HG03095 (cell line): ENCODE measurements at regions not wholly inside any gene's neighbourhood (a gene's known extent, or its start where the extent isn't known, plus 50 kb on each side); places are given as distances from the start of the nearest gene placed in this dataset.
"Not testable (repeated sequence)": the region's sequence is repeated elsewhere in the genome, so short reads cannot be mapped to it uniquely, and the experiment has no call there.

Source experiments
- ATAC-seq: cut with Tn5 transposase; IDR thresholded peaks from one replicate; pipeline ENCODE4 v1.9.1; 2021; ENCODE audit warnings: moderate library complexity; ENCODE audit not compliant: unreplicated experiment

DNA sequence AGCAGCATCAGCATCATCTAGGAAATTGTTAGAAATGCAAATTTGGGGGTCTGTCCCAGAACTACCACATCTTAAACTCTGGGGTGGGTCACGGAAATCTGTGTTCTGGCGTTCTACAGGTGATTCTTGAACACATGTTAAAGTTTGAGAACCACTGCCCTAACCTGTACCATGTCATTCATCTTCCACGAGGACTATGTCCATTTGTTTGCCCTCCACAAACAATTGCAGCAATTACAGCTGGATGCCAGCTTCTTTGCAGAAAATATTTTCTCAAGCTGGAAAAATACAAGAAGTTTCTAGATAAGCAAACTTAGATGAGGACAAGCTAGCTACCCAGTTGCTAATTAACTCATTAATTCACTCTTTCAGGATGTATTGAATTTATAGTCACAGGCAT is 54.1 kb downstream of the MAFB start:
- no peak for ATAC-seq

DNA sequence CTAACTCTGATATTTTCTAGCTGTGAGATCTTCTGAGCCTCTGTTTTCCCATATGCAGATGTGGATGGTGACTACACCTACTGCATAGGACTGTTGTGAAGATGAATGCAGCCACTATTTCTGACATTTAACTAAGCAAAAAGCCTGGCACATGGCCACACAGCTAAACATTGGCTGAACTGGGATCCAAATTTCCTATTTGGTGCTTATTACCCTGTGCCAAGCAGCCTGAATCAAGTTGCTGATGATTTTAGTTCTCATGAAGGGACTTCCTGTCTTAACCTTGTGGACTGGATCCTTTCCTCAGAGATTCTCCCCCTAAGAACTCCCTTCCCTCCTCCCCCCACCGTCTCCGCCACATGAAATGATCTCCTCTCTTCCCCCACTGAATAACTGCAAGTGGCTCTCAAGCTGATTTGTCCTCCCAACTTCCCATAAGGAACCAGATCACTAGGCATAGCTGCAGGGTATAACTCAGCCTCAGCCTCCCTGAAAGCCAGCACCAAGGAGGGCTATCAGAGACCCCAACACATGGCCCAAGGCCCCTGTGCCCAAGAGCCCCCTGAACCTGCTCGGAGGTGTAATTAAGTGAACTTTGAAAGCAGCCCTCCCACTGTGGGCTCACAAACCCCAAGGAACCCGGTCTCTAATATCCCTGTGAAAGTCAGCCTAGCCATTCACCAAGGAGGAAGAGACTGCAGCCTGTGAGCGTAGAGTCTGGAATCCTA is 55.7 kb downstream of the MAFB start:
- no peak for ATAC-seq

DNA sequence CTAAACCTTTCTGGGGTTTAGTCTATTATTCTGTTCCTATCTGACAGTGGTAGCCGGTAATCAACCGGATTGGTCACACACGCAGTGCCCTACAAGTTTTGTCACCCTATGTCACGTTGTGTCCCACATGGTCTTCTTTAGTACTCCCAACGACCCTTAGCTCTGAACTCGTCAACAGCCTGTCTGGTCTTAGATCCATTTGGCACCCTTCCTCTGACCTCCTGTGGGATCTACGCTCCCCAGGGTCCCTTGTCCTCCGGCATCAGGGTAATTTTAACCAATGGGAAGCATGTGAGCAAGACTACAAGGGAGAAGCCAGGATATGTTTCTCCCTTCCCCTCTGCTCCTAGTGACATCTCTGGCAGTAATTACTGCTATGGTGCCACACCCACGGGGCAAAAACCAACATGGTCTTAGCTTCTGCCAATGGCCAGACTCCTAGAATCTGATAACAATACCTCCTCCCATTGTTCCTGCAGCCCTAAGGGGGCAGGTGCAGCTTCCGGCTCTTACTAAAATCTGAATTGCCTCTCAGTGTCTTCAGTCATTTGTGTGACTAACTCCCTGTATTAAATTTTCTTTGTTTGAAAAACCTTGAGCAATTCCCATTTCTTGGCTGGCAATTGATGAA is 56.6 kb downstream of the MAFB start:
- no peak for ATAC-seq

DNA sequence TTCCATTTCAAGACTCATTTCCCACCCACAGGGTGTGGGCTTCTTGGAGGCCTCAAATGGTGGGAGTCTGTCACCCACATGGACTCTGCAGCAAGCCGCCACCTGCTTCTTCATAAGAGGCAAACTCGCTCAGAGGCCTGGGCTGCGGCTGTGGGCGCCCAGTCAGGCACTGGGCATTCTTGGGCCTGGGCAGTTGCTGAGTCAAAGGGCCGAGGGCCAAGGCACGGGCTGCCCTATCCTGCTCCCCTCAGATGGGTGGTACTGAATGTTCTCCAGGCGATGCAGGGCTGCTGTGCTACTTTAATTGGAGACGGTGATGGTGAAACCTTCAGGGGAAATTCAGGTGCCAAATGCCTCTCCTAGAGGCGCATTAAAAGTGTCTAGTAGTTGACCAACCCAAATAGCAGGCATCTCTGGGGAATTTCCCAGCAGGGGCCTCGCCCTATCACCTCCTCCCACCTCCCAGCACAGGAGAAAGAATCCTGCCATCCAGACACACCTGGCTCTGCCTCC is 57.9 kb downstream of the MAFB start:
- ATAC-seq = no peak

DNA sequence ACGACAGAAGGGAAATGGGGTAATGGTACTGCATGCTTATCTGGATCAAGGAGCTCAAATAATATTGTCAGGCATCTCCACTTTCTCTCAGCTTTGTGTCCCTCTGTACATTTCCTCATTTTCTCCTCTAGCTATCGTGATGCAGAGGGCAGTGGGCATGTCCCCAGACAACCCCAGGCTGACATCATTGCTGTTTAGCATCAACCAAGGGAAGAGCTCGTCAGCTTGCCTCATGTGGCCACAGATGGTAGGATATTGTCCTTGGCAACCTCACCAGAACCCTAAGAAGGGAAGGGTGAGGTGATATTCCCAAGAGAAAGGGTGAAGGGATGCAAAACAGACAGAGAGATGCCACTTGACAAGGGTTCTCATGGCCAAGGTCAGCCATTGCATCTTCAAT is 58.3 kb downstream of the MAFB start:
- ATAC-seq = no peak

DNA sequence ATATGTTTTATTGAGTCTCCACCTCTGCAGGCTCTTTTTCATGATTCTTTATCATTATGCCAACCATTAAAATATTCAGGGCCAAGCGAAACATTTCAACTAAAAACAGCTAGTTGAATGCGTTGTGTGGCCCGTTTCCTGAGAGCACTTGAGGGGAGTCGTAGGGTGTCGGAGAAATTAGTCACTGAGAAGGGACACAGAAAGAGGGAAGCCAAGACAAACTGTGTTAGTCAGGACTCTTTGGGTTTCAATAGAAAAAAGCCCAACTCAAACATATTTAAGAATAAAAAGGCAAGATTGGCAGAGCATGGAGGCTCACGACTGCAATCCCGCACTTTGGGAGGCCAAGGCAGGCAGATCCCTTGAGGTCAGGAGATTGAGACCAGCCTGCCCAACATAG is 58.9 kb downstream of the MAFB start:
- no peak for ATAC-seq

DNA sequence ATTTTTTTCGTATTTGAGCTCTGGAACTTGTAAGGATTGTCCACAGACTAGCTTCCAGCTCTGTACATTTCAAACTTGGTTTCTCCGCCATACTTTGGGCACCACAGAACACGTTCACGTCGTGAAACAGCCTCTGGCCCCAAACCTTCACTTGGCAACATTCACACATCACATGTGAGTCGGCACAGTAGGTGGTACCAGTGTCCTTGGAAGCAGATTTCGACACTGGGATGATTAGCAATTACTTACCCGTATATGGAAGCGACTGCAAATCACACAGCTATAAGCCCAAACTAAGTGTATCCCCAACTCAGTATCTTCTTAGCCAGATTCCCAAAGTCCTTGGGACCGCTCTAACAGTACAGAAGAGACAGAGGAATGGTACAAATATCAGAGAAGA is 60.2 kb downstream of the MAFB start:
- ATAC-seq = no peak

DNA sequence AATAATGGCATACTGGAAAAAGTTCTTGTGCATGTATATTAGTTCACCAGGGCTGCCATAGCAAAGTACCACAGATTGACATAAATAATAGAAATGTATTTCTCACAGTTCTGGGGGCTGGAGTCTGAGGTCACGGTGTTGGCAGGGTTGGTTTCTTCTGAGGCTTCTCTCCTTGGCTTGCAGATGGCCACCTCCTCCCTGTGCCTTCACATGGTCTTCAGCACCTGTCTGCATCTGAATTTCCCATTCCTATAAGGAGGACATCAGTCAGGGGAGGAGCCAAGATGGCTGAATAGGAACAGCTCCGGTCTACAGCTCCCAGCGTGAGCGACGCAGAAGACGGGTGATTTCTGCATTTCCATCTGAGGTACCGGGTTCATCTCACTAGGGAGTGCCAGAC is 70.0 kb downstream of the MAFB start:
- not testable (repeated sequence) for ATAC-seq

DNA sequence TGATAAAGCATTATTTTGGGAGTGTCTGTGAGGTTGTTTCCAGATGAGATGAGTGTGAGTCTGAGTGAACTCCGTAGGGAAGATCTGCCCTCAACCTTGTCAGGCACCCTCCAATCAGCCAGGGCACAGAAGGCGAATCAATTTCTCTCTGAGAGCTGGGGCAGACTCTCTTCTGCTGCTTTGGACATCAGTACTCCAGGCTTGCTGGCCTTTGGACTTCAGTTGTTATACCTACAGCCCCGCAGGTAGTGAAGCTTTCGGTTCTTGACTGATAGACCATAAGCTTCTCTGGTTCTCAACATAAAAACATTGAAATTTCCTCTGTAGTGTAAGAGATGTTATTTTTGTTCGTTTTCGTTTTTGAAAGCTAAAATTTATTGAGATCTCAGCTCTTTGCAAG is 71.4 kb downstream of the MAFB start:
- no peak for ATAC-seq

DNA sequence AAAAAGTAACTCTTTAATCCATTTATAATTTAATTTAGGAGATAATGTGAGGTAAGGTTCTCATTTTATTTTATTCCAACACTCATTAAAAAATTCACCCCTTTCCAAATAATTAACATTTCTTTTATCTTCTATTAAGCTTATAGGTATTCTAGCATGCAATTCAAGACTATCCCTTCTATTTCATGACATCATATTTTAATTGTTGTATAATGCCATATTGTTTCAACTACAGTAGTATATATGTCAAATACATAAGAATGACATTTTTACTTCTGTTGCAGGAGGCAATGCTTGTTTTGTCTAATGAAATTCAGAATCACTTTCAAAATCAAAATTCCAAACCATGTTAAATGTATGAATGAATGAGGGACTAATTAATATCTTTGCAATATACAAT is 76.2 kb downstream of the MAFB start:
- no peak for ATAC-seq

DNA sequence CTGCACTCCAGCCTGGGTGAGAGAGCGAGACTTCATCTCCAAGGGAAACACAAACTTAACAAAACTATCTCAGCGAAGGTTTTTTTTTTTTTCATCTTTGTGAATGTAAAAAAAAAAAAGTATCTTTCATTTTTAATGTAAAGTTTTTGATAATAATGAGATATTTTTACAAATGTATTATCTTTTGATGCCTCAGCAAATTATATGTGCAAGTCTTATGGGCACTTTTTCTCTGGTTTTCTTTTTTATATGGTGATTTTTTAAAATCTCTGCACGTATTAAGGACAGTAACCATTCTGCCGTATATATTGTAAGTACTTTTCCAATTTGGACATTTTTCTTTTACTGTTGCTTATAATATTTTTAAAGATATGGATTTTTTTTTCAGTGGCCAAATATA is 76.8 kb downstream of the MAFB start:
- no peak for ATAC-seq

DNA sequence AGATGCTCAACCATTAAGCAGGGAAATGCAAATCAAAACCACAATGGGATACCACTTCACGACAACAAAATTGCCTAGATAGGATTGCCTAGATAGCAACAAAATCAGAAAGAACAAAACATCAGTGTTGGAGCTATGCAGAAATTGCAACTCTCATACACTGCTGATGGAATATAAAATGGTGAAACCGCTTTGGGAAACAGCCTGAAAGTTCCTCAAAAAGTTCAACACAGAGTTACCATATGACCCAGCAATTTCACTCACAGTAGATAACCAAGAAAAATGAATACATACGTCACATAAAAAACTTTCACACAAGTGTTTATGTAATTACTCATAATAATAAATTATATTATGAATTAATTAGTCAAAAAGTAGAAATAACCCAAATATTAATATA is 78.3 kb downstream of the MAFB start:
- no peak for ATAC-seq

DNA sequence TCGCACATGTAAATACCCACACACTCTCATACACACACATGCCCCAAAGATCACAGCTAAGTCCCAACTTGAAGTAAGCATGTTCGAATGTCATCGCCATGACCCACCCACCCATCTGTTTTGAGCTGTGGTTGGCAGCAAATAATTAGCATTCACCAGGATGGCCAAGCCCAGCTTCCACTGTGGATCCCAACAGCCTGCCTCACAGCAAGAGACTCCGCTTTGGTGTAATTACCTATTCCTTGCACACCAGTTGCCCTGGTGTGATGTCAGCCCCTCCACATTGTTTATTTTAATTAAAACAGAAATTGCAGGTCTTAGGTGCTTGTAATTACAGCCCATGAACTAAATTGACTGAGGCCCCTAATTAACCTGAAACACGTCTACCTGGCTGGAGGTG is 81.1 kb downstream of the MAFB start:
- ATAC-seq = no peak

DNA sequence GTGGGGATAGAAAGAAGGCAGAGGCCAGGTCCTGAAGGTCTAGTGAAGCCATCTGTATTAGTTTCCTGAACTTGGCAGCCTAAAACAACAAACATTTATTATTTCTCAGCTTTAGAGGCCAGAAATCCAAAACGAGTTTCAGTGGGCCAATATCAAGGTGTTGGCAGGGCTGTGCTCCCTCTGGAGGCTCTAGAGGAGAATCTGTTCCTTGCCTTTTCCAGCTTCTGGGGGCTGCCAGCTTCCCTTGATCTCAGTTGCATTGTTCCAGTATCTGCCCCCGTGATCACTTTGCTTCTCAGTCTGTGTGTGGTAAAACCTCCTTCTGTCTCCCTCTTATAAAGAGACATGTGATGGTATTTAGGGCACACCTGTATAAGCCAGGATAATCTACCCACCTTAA is 82.4 kb downstream of the MAFB start:
- no peak for ATAC-seq

DNA sequence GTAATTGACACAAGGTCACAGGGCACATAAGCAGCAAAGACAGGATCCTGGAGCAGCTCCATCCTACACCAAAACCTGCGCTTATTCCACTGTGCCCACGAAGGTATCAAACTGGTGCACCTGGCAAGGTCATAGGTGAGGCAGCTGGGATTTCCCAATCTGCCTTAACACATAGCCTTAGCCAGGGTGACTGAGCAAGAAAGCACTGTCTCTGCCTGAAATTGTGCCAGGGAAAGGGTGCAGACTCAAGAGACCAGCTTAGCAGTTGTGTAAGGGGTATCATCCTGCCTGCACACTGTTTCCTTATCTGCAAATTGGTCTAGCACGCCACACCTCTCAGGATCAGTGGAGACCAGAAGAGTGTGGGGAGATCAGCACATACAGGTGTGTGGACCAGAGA is 82.8 kb downstream of the MAFB start:
- ATAC-seq = no peak

DNA sequence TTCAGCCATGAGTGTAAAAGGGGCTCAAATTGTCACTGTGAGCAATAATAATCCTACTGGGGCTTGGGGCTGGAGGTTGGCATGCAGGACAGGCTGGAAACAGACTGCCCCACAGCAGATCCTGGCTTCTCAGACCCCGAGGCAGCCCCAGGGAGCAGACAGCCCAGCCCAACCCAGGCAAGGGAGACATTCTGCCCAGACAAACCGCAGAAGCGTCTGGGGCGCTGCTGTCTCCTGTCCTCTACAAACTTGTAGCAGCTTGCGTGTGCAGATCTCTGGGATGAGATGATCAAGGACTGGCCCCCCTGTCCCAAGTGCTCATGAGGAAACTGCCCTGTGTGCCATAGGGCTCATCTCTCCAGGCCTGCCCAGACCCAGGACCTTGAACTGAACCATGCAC is 84.6 kb downstream of the MAFB start:
- no peak for ATAC-seq

DNA sequence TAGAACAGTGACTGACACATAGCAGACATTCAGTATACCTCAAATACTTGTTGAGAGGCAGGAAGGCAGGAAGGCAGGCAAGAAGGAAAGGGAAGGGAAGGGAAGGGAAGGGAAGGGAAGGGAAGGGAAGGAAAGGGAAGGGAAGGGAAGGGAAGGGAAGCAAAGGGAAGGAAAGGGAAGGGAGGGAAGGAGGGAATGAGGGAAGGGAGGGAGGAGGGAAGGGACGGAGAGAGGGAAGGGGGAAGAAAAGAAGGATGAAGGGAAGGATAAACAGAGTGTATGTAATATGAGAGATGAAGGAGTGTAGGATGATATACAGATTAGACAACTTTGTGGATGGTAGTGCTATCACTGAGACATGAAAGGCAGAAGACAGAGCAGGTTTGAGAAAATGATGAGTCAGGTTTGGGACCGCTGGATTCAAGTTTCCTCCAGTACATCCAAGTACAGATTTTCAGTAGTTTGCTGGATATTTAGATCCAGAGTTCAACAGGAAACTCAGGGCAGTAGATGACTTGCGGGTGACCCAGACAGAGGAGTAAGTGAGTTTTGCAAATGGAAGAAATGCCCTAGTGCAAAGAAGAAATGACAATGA is 85.9 kb downstream of the MAFB start:
- ATAC-seq = no peak

DNA sequence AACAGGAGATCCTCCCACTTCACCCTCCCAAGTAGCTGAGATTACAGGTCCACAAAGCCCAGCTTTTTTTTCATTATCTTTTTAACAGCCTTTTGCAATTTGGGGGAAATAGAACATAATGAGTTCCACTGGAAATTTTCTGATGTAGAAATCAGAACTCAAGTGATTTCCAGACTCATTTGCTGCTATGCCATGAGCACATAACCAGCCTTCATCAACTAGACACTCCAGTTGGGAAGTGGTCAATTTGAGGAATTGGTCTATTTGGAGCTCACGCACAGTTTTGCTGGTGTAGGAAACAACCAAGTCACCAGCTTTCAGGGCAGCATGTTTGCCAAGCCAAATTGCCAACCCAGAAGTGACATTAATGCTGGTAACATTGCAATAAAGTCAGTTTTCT is 86.7 kb downstream of the MAFB start:
- ATAC-seq = no peak

DNA sequence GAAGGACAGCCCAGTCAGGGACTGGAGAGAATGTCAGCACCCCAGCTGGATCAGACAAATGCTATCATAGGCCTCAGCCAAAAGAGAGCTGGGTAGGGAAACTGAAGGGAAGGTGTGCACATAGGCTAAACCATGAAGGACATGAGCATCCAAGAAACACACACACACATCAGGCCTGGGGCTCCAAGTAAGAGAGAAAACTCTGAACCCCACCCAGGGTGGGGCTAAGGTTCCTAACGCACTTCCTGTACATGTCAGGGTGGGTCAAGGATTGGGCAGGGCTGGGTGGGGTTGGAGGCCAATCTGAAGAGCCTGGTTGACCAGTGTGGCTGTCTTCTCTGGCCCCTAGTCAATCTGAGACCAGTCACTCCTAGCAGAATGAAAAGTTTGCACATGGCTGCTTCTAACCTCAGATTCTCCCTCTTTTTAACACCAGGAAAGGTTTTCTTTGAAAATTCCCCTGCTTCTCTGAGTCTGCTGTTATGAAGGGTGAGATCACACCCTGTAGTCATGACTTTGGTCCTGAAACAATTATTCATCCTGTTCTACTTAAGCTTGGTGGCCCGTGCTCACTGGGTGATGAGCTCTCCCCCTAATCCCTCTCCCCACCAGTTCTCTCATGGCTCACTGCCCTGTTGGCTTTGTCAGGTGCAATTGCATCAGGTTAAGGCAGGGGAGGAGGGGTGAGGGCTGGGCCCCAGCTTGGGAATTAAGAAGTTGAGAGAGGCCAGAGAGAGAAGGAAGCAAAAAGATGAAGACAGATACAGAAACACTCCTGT is 88.4 kb downstream of the MAFB start:
- no peak for ATAC-seq

DNA sequence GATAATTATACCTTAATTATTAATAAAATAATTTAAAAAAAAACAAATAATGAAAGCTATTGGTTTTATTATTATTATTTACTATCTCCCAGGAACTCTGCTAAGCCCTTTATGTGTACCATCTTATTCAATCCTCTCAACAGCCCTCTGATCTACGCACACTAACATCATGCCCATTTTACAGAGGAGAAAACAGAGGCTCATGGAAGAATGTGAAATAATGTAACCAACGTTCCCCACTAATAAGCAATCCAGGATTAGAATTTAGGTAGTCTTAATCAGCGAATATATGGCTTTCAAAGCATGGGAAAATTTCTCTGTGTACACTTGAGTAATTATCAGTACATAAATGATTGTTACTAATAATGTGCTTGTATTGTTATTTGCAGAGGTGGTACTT is 89.0 kb downstream of the MAFB start:
- ATAC-seq = no peak

DNA sequence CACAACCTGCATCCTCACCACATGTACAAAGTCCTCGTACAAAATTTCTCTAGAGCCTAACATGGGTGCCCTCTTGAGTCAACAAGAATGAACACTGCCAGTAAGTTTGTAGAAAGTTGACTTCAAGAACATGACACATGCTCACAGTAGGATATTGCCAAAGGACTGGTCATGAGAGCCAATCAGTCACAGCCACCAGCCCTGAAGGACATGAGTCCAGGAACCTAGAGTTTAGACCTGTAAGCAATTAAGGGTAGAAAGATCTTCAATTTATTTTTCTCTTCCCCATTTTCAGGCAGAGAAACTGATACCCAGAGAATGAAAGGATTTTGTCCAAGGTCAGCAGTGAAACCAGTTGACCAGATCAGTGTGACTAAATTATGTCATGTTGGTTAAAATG is 96.1 kb downstream of the MAFB start:
- ATAC-seq = no peak

DNA sequence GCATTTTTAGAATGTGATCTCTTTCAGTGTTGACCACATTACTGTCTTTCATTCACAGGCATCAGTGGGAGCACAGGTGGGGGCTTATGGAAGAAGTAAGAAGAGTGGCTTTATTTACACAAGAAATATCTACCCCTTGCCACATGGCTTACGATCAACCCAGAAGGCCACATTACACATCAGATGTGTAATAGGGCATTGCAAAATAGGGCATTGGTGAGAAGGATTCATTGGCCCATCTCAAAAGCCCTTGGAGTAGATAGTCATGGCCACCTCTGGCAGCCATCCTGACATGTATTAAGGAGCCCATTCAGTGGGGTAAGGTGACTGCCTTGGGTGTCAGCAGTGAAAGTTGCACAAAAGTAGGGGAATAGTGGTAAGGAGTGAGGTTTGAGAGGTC is 97.5 kb downstream of the MAFB start:
- ATAC-seq = no peak
